Mesenchymal stem cell (in vitro differentiated cells and primary cell): ENCODE measurements at regions not wholly inside any gene's neighbourhood (a gene's known extent, or its start where the extent isn't known, plus 50 kb on each side); places are given as distances from the start of the nearest gene placed in this dataset.

Source experiments
- DNase-seq: peaks from one replicate; pipeline ENCODE4 v3.0.0-alpha.2; 2013
- H2AFZ ChIP-seq: one replicate; pipeline ENCODE4 v1.6.1; 2013; ENCODE audit warnings: low read depth, mild to moderate bottlenecking, control low read depth, inconsistent platforms, low read length, moderate library complexity
- H2AK5ac ChIP-seq: 2 replicates; pipeline ENCODE4 v1.6.1; 2013; ENCODE audit warnings: low read length, moderate library complexity, mild to moderate bottlenecking, inconsistent platforms; ENCODE audit not compliant: severe bottlenecking
- H2BK120ac ChIP-seq: one replicate; pipeline ENCODE4 v1.6.1; 2013; ENCODE audit warnings: low read depth, mild to moderate bottlenecking, inconsistent platforms, low read length, moderate library complexity
- H2BK12ac ChIP-seq, 2 experiments: one replicate each; pipeline ENCODE4 v1.6.1; 2013; ENCODE audit warnings: inconsistent platforms in 2 of 2, low read length in 2 of 2, mild to moderate bottlenecking in 2 of 2, moderate library complexity in 2 of 2, control low read depth in 1 of 2
- H2BK15ac ChIP-seq: one replicate; pipeline ENCODE4 v1.6.1; 2013; ENCODE audit warnings: mild to moderate bottlenecking, low read depth, inconsistent platforms; ENCODE audit not compliant: poor library complexity, severe bottlenecking
- H2BK5ac ChIP-seq: 2 replicates; pipeline ENCODE4 v1.6.1; 2013; ENCODE audit warnings: low read depth, mild to moderate bottlenecking, low read length, control low read depth, inconsistent platforms; ENCODE audit not compliant: poor library complexity, severe bottlenecking
- H3K14ac ChIP-seq, 2 experiments: one replicate each; pipeline ENCODE4 v1.6.1; 2013; ENCODE audit warnings: inconsistent platforms in 2 of 2, low read length in 2 of 2, control low read depth in 1 of 2, mild to moderate bottlenecking in 1 of 2, moderate library complexity in 1 of 2
- H3K18ac ChIP-seq, 2 experiments: one replicate each; pipeline ENCODE4 v1.6.1; 2013; ENCODE audit warnings: inconsistent platforms in 2 of 2, low read length in 2 of 2, control low read depth in 1 of 2, low read depth in 1 of 2, mild to moderate bottlenecking in 1 of 2
- H3K23ac ChIP-seq, 2 experiments: one replicate each; pipeline ENCODE4 v1.6.1; 2013; ENCODE audit warnings: inconsistent platforms in 2 of 2, low read length in 2 of 2, mild to moderate bottlenecking in 2 of 2, moderate library complexity in 2 of 2, control low read depth in 1 of 2
- H3K27ac ChIP-seq: 2 replicates; pipeline ENCODE4 v1.5.1; 2013; ENCODE audit warnings: mild to moderate bottlenecking, moderate library complexity, low read length, control low read depth, inconsistent platforms; ENCODE audit not compliant: poor library complexity, severe bottlenecking
- H3K27me3 ChIP-seq, 2 experiments: 2 replicates each; pipeline versions ENCODE4 v1.6.1 to v1.7.0; 2013; ENCODE audit warnings: low read length in 2 of 2, mild to moderate bottlenecking in 2 of 2, moderate library complexity in 2 of 2, control low read depth in 1 of 2, inconsistent platforms in 1 of 2; ENCODE audit not compliant: control insufficient read depth in 1 of 2, insufficient read depth in 1 of 2
- H3K36me3 ChIP-seq, 2 experiments: 2 replicates each; pipeline versions ENCODE4 v1.6.1 to v1.7.0; 2013; ENCODE audit warnings: low read length in 2 of 2, control low read depth in 1 of 2, inconsistent platforms in 1 of 2, low read depth in 1 of 2, mild to moderate bottlenecking in 1 of 2; ENCODE audit not compliant: insufficient read depth in 2 of 2, control insufficient read depth in 1 of 2
- H3K4ac ChIP-seq, 2 experiments: one replicate each; pipeline ENCODE4 v1.6.1; 2013; ENCODE audit warnings: inconsistent platforms in 2 of 2, low read length in 2 of 2, mild to moderate bottlenecking in 2 of 2, moderate library complexity in 2 of 2, control low read depth in 1 of 2, low read depth in 1 of 2
- H3K4me1 ChIP-seq: 2 replicates; pipeline ENCODE4 v1.6.1; 2013; ENCODE audit warnings: low read depth, low read length, control low read depth; ENCODE audit not compliant: control insufficient read depth, insufficient read depth
- H3K4me2 ChIP-seq: 2 replicates; pipeline ENCODE4 v1.6.1; 2013; ENCODE audit warnings: low read length, mild to moderate bottlenecking, inconsistent platforms; ENCODE audit not compliant: poor library complexity, severe bottlenecking
- H3K4me3 ChIP-seq, 2 experiments: 2 replicates each; pipeline versions ENCODE4 v1.5.1 to v1.7.0; 2013; ENCODE audit warnings: low read length in 2 of 2, mild to moderate bottlenecking in 2 of 2, control low read depth in 1 of 2, low read depth in 1 of 2; ENCODE audit not compliant: insufficient read depth in 1 of 2
- H3K79me1 ChIP-seq: replicated peaks from 2 replicates; pipeline ENCODE4 v1.6.1; 2013; ENCODE audit warnings: mild to moderate bottlenecking, control low read depth, low read length, inconsistent platforms; ENCODE audit not compliant: poor library complexity, severe bottlenecking
- H3K9ac ChIP-seq: 2 replicates; pipeline ENCODE4 v1.7.0; 2013; ENCODE audit warnings: mild to moderate bottlenecking, low read length, moderate library complexity
- H3K9me3 ChIP-seq: 2 replicates; pipeline ENCODE4 v1.7.0; 2013; ENCODE audit warnings: mild to moderate bottlenecking, low read length; ENCODE audit not compliant: control insufficient read depth
- H4K8ac ChIP-seq: one replicate; pipeline ENCODE4 v1.6.1; 2013; ENCODE audit warnings: inconsistent platforms, mild to moderate bottlenecking, low read length, moderate library complexity
- H4K91ac ChIP-seq: one replicate; pipeline ENCODE4 v1.6.1; 2013; ENCODE audit warnings: mild to moderate bottlenecking, low read length, inconsistent platforms
- WGBS: methylation state at CpG from one replicate; pipeline ENCODE4 v1.1.7; 2013; ENCODE audit warnings: mixed read lengths; 5-methylcytosine and 5-hydroxymethylcytosine counted together

DNA sequence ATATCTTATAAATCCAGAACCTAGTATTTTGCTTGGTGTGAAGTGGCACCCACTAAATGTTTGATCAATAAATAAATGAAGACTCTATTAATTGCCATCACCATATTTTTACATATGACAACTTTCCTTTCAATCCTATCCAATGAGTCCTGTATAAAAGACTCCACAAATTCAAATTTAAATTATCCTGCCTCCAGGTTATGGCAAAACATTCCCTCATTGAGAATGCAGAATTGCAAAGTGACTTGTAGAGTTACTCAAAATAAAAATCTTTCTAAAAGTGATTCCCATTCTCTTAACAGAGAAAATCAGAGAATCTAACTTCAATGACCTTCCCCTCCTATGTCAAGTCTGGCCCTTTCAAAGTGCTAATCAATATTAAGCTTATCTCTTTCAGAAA, 236.8 kb downstream of the GRB14 start:
- no peak overlapping the region for H3K4me2 ChIP-seq
- DNase-seq = no peak
- no peak overlapping the region for H2BK5ac ChIP-seq
- no peaks in the 10 kb centered on the region for H3K27me3 ChIP-seq
- H2BK12ac ChIP-seq = no peak overlapping the region
- H3K9me3 ChIP-seq = no peaks in the 10 kb centered on the region
- H2AFZ ChIP-seq = no peak overlapping the region
- H2AK5ac ChIP-seq = no peak overlapping the region
- no peak overlapping the region for H3K4ac ChIP-seq
- no peak overlapping the region for H3K4me3 ChIP-seq
- no peak overlapping the region for H4K91ac ChIP-seq
- H3K18ac ChIP-seq = no peak overlapping the region
- no peaks in the 10 kb centered on the region for H3K36me3 ChIP-seq
- H3K27ac ChIP-seq = no peak overlapping the region
- no peak overlapping the region for H3K23ac ChIP-seq
- no peak overlapping the region for H2BK120ac ChIP-seq
- peaks cover 2% of the 10 kb centered on the region for H3K4me1 ChIP-seq
- H4K8ac ChIP-seq = no peak overlapping the region
- no peak overlapping the region for H3K14ac ChIP-seq
- H3K9ac ChIP-seq = no peak overlapping the region
- no peak overlapping the region for H2BK15ac ChIP-seq
- no peaks in the 10 kb centered on the region for H3K79me1 ChIP-seq

DNA sequence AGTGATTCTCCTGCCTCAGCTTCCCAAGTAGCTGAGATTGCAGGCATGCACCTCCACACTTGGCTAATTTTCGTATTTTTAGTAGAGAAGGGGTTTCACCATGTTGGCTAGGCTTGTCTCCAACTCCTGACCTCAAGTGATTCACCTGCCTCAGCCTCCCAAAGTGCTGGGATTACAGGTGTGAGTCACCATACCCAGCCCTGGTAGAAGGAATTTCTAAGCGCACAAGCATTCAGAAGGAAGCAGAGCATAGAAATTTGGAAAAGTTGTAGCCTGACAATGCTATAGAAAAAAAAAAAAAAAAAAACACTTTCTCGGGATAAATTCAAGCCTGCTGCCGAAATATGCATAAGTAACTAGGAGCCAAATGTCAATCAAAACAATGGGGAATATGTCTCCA, 249.4 kb downstream of the GRB14 start:
- Histone ChIP-seq H3K4ac (no peak overlapping the region), H2AK5ac (no peak overlapping the region), H3K4me2 (no peak overlapping the region), H3K9me3 (peaks cover 4% of the 10 kb centered on the region), H2BK15ac (no peak overlapping the region), H2BK5ac (no peak overlapping the region), H3K18ac (no peak overlapping the region), H3K36me3 (peaks cover 0 to 4% of the 10 kb centered on the region in 2 experiments), H3K14ac (no peak overlapping the region), H3K27ac (no peak overlapping the region), H2BK12ac (no peak overlapping the region), H3K4me1 (no peaks in the 10 kb centered on the region), H4K91ac (no peak overlapping the region), H3K9ac (no peak overlapping the region), H3K79me1 (no peaks in the 10 kb centered on the region), H3K23ac (no peak overlapping the region), H3K4me3 (no peak overlapping the region), H3K27me3 (no peaks in the 10 kb centered on the region), H2AFZ (no peak overlapping the region), H4K8ac (no peak overlapping the region), H2BK120ac (no peak overlapping the region)
- WGBS = 73% methylated on average over 4 of the region's 4 CpGs
- DNase-seq = no peak

DNA sequence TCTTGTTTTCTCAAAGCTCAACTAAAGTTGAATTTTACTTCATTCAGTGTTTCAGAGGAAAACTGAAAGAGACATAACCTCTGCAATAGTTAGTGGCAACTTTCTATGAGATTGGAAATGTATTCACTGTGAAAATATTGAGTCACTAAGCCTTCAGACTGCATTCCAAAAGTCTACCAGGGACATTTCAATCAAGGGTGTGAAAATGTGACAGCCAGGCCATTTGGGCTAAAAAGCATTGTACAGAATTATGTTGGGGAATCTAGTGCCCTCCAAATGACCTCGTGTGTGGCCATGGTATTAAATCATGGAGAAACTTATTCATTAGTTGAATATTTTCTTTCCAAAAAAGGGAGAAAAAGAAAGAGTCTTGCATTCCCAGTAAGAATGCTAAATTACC, 251.9 kb downstream of the GRB14 start:
- H3K27ac ChIP-seq = no peak overlapping the region
- no CpG with 5 or more reads among the region's 1 CpG for WGBS
- no peak overlapping the region for H2BK12ac ChIP-seq
- H3K4ac ChIP-seq = no peak overlapping the region
- H3K9me3 ChIP-seq = peaks cover 4% of the 10 kb centered on the region
- H3K79me1 ChIP-seq = no peaks in the 10 kb centered on the region
- H3K27me3 ChIP-seq = no peaks in the 10 kb centered on the region
- H3K36me3 ChIP-seq = peaks cover 0 to 4% of the 10 kb centered on the region in 2 experiments
- H2BK120ac ChIP-seq = no peak overlapping the region
- no peak overlapping the region for H2BK15ac ChIP-seq
- no peak overlapping the region for H3K14ac ChIP-seq
- no peak overlapping the region for H3K18ac ChIP-seq
- no peak overlapping the region for H2AK5ac ChIP-seq
- H3K9ac ChIP-seq = no peak overlapping the region
- no peaks in the 10 kb centered on the region for H3K4me1 ChIP-seq
- no peak overlapping the region for H4K8ac ChIP-seq
- no peak overlapping the region for H3K4me3 ChIP-seq
- H4K91ac ChIP-seq = no peak overlapping the region
- H2AFZ ChIP-seq = no peak overlapping the region
- H2BK5ac ChIP-seq = no peak overlapping the region
- no peak overlapping the region for H3K23ac ChIP-seq
- no peak for DNase-seq
- H3K4me2 ChIP-seq = no peak overlapping the region

DNA sequence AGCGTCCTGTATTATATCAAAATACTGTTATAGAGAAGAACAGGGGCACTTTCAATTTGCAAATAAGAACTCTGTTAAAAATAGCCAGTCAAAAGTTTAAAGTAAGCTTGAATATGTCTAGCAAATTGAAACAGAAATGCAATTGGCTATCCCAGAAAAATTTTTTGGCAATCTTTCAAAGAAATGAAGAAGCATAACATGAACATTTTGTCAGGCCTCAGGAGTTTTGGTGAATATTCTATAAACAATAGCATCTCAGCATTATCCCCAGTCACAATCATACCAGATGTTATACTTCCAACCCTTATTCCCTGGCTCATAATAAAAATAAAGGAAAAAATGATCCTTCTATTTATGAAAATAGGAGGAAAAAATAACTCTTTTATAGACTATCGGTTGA, 252.4 kb downstream of the GRB14 start:
- no peak overlapping the region for H2BK120ac ChIP-seq
- H3K18ac ChIP-seq = no peak overlapping the region
- H2AFZ ChIP-seq = no peak overlapping the region
- no peak overlapping the region for H3K27ac ChIP-seq
- no peaks in the 10 kb centered on the region for H3K79me1 ChIP-seq
- no peak overlapping the region for H3K4me2 ChIP-seq
- no peak overlapping the region for H4K91ac ChIP-seq
- H3K14ac ChIP-seq = no peak overlapping the region
- no peaks in the 10 kb centered on the region for H3K4me1 ChIP-seq
- H3K4me3 ChIP-seq = no peak overlapping the region
- no peak for DNase-seq
- no peak overlapping the region for H2BK5ac ChIP-seq
- WGBS = no CpG with 5 or more reads among the region's 2 CpGs
- H3K9me3 ChIP-seq = peaks cover 4% of the 10 kb centered on the region
- no peak overlapping the region for H3K9ac ChIP-seq
- no peaks in the 10 kb centered on the region for H3K27me3 ChIP-seq
- H3K36me3 ChIP-seq = peaks cover 0 to 4% of the 10 kb centered on the region in 2 experiments
- H2BK12ac ChIP-seq = no peak overlapping the region
- H2BK15ac ChIP-seq = no peak overlapping the region
- H3K4ac ChIP-seq = no peak overlapping the region
- H2AK5ac ChIP-seq = no peak overlapping the region
- H3K23ac ChIP-seq = no peak overlapping the region
- no peak overlapping the region for H4K8ac ChIP-seq
